A549 (cell line): ENCODE measurements at regions not wholly inside any gene's neighbourhood (a gene's known extent, or its start where the extent isn't known, plus 50 kb on each side); places are given as distances from the start of the nearest gene placed in this dataset.

Experiments used
- ATAC-seq, 2 experiments: fragments of 200-7000 bp in 1 of 2; fragments of >200 bp in 1 of 2; cut with Nextera tagmentation in 1 of 2; cut with Tn5 transposase in 1 of 2; 3 replicates each; pipeline versions ENCODE4 v1.8.0 to v1.9.1; 2018 to 2020; ENCODE audit warnings: mild to moderate bottlenecking in 1 of 2, moderate library complexity in 1 of 2
- CTCF ChIA-PET: fragments of 300-600 bp; sonication (Branson Sonifier 250); formaldehyde crosslinking; extraction: SDS; loops from one replicate; lab custom pipeline; 2021; ENCODE audit warnings: antibody characterized with exemption, inconsistent platforms; lab: Yijun Ruan, JAX
- POLR2A ChIA-PET: fragments of 350-600 bp; formaldehyde crosslinking; extraction: SDS; loops from one replicate; lab custom pipeline; 2021; ENCODE audit warnings: antibody characterized with exemption, inconsistent platforms; lab: Yijun Ruan, JAX
- DNase-seq, 2 experiments: peaks; one replicate each; pipeline versions ENCODE4 v3.0.0 to v3.0.0-alpha.2; 2011 to 2016; ENCODE audit warnings: low read depth in 1 of 2, low spot score in 1 of 2
- FAIRE-seq: peaks from 2 replicates; lab custom pipeline; 2011; peaks lifted over from hg19 to GRCh38; lab: Jason Lieb, UNC
- H3K27ac ChIP-seq, 2 experiments: fragments of >200 bp; sonication (Bioruptor Twin); formaldehyde crosslinking; 3 replicates each; pipeline ENCODE4 v1.5.1; 2016 to 2017
- H3K4me1 ChIP-seq: fragments of >200 bp; sonication (Bioruptor Twin); formaldehyde crosslinking; 3 replicates; pipeline ENCODE4 v1.6.1; 2016
- H3K4me2 ChIP-seq: fragments of >200 bp; sonication (Bioruptor Twin); formaldehyde crosslinking; 3 replicates; pipeline ENCODE4 v1.6.1; 2016
- H3K4me3 ChIP-seq: fragments of >200 bp; sonication (Bioruptor Twin); formaldehyde crosslinking; 3 replicates; pipeline ENCODE4 v1.5.1; 2016
- H3K9me3 ChIP-seq: fragments of >200 bp; sonication (Bioruptor Twin); formaldehyde crosslinking; 3 replicates; pipeline ENCODE4 v1.6.1; 2016
- BHLHE40 ChIP-seq: IDR thresholded peaks from 2 replicates; pipeline ENCODE4 v1.6.1; 2012; ENCODE audit warnings: low read depth, low read length, inconsistent platforms
- CBX8 ChIP-seq: fragments of 200-600 bp; sonication (generic); IDR thresholded peaks from 2 replicates; pipeline ENCODE4 v1.6.1; 2016
- CEBPB ChIP-seq, 2 experiments: fragments of >200 bp in 1 of 2; sonication (Bioruptor Twin) in 1 of 2; formaldehyde crosslinking in 1 of 2; IDR thresholded peaks; 2 replicates each; pipeline ENCODE4 v1.6.1; 2012 to 2016
- CHD4 ChIP-seq: fragments of 200-600 bp; sonication (generic); IDR thresholded peaks from 2 replicates; pipeline ENCODE4 v1.6.1; 2016; ENCODE audit warnings: antibody characterized with exemption, mild to moderate bottlenecking, borderline replicate concordance
- EHF ChIP-seq: fragments of 250-450 bp; sonication (Bioruptor Pico); IDR thresholded peaks from 2 replicates; pipeline ENCODE4 v1.5.0; 2020; ENCODE audit warnings: mild to moderate bottlenecking
- ESRRA ChIP-seq: fragments of 150-350 bp; IDR thresholded peaks from 2 replicates; pipeline ENCODE4 v1.6.1; 2014; ENCODE audit warnings: mild to moderate bottlenecking, low read length, borderline replicate concordance
- FOSB ChIP-seq: fragments of 250-450 bp; sonication (Bioruptor Pico); IDR thresholded peaks from 2 replicates; pipeline ENCODE4 v1.5.0; 2020; ENCODE audit warnings: mild to moderate bottlenecking, moderate library complexity
- FOXS1 ChIP-seq: fragments of 250-450 bp; sonication (Bioruptor Pico); IDR thresholded peaks from 2 replicates; pipeline ENCODE4 v1.5.0; 2020; ENCODE audit warnings: mild to moderate bottlenecking, moderate library complexity
- HOXB13 ChIP-seq: fragments of 250-450 bp; sonication (Bioruptor Pico); IDR thresholded peaks from 2 replicates; pipeline ENCODE4 v1.5.0; 2020; ENCODE audit warnings: low read depth, mild to moderate bottlenecking, moderate library complexity
- HOXB5 ChIP-seq: fragments of 250-450 bp; sonication (Bioruptor Pico); IDR thresholded peaks from 2 replicates; pipeline ENCODE4 v1.5.0; 2020; ENCODE audit warnings: mild to moderate bottlenecking, moderate library complexity
- JUNB ChIP-seq: fragments of >200 bp; sonication (Bioruptor Twin); formaldehyde crosslinking; IDR thresholded peaks from 2 replicates; pipeline ENCODE4 v1.6.1; 2016
- PBX3 ChIP-seq: IDR thresholded peaks from 2 replicates; pipeline ENCODE4 v1.6.1; 2012
- POLR2A ChIP-seq: IDR thresholded peaks from 2 replicates; pipeline ENCODE4 v1.6.1; 2012; ENCODE audit warnings: mild to moderate bottlenecking, low read length
- SMC3 ChIP-seq: fragments of >200 bp; sonication (Bioruptor Twin); formaldehyde crosslinking; IDR thresholded peaks from 3 replicates; pipeline ENCODE4 v1.6.1; 2018; ENCODE audit warnings: inconsistent platforms
- SREBF2 ChIP-seq: fragments of 450-650 bp; IDR thresholded peaks from 2 replicates; pipeline ENCODE4 v1.6.1; 2014; ENCODE audit warnings: mild to moderate bottlenecking, moderate library complexity
- TP53 ChIP-seq: fragments of 250-450 bp; sonication (Bioruptor Pico); IDR thresholded peaks from 2 replicates; pipeline ENCODE4 v1.5.0; 2021; ENCODE audit warnings: mild to moderate bottlenecking, moderate library complexity
- USF2 ChIP-seq: fragments of 450-650 bp; IDR thresholded peaks from 2 replicates; pipeline ENCODE4 v1.6.1; 2014; ENCODE audit warnings: antibody characterized with exemption
- ZSCAN20 ChIP-seq: fragments of 250-450 bp; sonication (Bioruptor Pico); IDR thresholded peaks from 2 replicates; pipeline ENCODE4 v1.8.0; 2022; ENCODE audit warnings: mild to moderate bottlenecking, moderate library complexity
- WGBS: methylation state at CpG from one replicate; pipeline ENCODE4 v1.1.6; 2017; ENCODE audit errors: missing lambda C conversion rate; 5-methylcytosine and 5-hydroxymethylcytosine counted together
- TF ChIP-seq, protein P1 (sequence below): fragments of 200-600 bp; sonication (generic); IDR thresholded peaks from 2 replicates; pipeline ENCODE4 v1.6.1; 2016; ENCODE audit warnings: antibody characterized with exemption, mild to moderate bottlenecking, moderate library complexity
- TF ChIP-seq, protein P2 (sequence below): fragments of 250-450 bp; sonication (Bioruptor Pico); IDR thresholded peaks from 2 replicates; pipeline ENCODE4 v1.5.0; 2020; ENCODE audit warnings: low read depth, mild to moderate bottlenecking, moderate library complexity

- Histone ChIP-seq H3K27ac (no peak overlapping the region), H3K4me2 (no peak overlapping the region), H3K4me3 (no peak overlapping the region), H3K4me1 (no peaks in the 10 kb centered on the region), H3K9me3 (no peaks in the 10 kb centered on the region)
- DNase-seq (no peak), ATAC-seq (no peak), FAIRE-seq (no peak)
- ChIA-PET CTCF (no interaction called here), POLR2A (no interaction called here)
- TF ChIP-seq HOXB13 (CRISPR knock-in tag): no peak
- TF ChIP-seq CEBPB (IDR thresholded peaks at IDR 0.05): no peak
- no peak for TF ChIP-seq POLR2A
- no peak for TF ChIP-seq SMC3
- no peak for TF ChIP-seq ZSCAN20 (CRISPR knock-in tag)
- no peak for TF ChIP-seq PBX3
- 4% methylated on average over 6 of the region's 6 CpGs for WGBS
Observed at GRCh38 chr1:177786176-177786745, 183.6 kb downstream of the SEC16B start.

GRCh38 chr1:177784936-177785335, 184.9 kb downstream of the SEC16B start:
- CTCF ChIA-PET: no interaction called here
- POLR2A ChIA-PET: no interaction called here
- no peak for DNase-seq
- TF ChIP-seq SREBF2: no peak
- no peak for TF ChIP-seq JUNB
- TF ChIP-seq HOXB13 (CRISPR knock-in tag): no peak
- TF ChIP-seq ESRRA: no peak
- no peak for TF ChIP-seq USF2
- TF ChIP-seq CHD4: no peak
- TF ChIP-seq EHF: no peak
- no peak for TF ChIP-seq CBX8
- TF ChIP-seq, all 56 proteins: peak for 0
- H3K27ac ChIP-seq: no peak overlapping the region
- no peaks in the 10 kb centered on the region for H3K9me3 ChIP-seq
- 0% methylated on average over 1 of the region's 1 CpG for WGBS
- FAIRE-seq: no peak
- H3K4me3 ChIP-seq: no peak overlapping the region
- no peaks in the 10 kb centered on the region for H3K4me1 ChIP-seq
- H3K4me2 ChIP-seq: no peak overlapping the region
- no peak for ATAC-seq

DNA sequence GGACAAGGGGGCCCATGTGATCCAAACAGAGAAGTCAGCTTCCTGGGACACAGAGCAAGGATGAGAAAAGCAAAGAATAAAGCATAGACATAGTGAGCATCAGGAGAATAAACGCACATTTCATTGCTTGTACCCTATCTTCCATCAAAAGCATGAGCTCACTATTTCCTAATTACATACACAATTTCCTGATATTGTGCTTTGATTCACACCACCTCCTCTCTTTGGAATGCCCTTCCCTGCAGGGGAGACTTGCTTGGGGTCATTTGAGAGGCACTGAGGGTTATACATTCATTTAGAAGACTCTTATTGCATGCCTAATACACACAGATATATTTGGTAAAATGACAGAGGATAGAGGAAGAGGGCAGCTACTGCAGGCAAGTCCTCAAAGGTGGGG, 185.4 kb downstream of the SEC16B start:
- ChIA-PET CTCF (interaction anchor here (1.6 kb wide), 1 partner anchor 162 kb away, joined by 5 read pairs; no protein-coding TSS in a partner anchor), POLR2A (no interaction called here)
- ATAC-seq (no peak), DNase-seq (no peak), FAIRE-seq (no peak)
- no peak overlapping the region for H3K4me2 ChIP-seq
- no peaks in the 10 kb centered on the region for H3K4me1 ChIP-seq
- H3K9me3 ChIP-seq: no peaks in the 10 kb centered on the region
- H3K27ac ChIP-seq: no peak overlapping the region
- H3K4me3 ChIP-seq: no peak overlapping the region
- WGBS: 3% methylated on average over 1 of the region's 1 CpG
- TF ChIP-seq, protein P1, sequence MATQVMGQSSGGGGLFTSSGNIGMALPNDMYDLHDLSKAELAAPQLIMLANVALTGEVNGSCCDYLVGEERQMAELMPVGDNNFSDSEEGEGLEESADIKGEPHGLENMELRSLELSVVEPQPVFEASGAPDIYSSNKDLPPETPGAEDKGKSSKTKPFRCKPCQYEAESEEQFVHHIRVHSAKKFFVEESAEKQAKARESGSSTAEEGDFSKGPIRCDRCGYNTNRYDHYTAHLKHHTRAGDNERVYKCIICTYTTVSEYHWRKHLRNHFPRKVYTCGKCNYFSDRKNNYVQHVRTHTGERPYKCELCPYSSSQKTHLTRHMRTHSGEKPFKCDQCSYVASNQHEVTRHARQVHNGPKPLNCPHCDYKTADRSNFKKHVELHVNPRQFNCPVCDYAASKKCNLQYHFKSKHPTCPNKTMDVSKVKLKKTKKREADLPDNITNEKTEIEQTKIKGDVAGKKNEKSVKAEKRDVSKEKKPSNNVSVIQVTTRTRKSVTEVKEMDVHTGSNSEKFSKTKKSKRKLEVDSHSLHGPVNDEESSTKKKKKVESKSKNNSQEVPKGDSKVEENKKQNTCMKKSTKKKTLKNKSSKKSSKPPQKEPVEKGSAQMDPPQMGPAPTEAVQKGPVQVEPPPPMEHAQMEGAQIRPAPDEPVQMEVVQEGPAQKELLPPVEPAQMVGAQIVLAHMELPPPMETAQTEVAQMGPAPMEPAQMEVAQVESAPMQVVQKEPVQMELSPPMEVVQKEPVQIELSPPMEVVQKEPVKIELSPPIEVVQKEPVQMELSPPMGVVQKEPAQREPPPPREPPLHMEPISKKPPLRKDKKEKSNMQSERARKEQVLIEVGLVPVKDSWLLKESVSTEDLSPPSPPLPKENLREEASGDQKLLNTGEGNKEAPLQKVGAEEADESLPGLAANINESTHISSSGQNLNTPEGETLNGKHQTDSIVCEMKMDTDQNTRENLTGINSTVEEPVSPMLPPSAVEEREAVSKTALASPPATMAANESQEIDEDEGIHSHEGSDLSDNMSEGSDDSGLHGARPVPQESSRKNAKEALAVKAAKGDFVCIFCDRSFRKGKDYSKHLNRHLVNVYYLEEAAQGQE: no peak
- no peak for TF ChIP-seq CBX8
- no peak for TF ChIP-seq ESRRA
- TF ChIP-seq FOXS1 (CRISPR knock-in tag): no peak
- TF ChIP-seq TP53 (CRISPR knock-in tag): no peak
- TF ChIP-seq, protein P2, sequence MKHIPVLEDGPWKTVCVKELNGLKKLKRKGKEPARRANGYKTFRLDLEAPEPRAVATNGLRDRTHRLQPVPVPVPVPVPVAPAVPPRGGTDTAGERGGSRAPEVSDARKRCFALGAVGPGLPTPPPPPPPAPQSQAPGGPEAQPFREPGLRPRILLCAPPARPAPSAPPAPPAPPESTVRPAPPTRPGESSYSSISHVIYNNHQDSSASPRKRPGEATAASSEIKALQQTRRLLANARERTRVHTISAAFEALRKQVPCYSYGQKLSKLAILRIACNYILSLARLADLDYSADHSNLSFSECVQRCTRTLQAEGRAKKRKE (CRISPR knock-in tag): no peak
- TF ChIP-seq HOXB5 (CRISPR knock-in tag): no peak
- no peak for TF ChIP-seq BHLHE40
- TF ChIP-seq CEBPB (IDR thresholded peaks at IDR 0.05): no peak
- TF ChIP-seq FOSB: no peak
